ENCODE measurements at regions not wholly inside any gene's neighbourhood (a gene's known extent, or its start where the extent isn't known, plus 50 kb on each side); places are given as distances from the start of the nearest gene placed in this dataset.

DNA sequence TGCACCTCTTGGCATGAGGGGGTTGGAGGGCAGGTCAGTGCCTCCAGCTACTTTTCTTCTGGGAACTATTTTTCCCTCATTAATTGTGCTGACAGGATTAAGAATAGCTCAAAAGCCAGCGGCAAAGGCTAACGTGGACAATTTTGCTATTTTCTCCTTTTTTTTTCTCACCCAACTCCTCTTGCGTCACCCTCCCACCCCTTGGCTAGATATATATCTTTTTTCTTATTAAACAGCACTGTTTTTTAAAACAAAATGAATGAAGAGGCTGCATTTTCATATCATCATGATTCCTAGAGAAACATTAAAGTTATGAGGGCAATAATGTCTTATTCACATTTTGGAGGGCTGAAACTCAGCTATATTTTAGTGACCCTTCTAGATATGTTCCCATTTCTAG lies 251.8 kb upstream of the NFE2L3 start:
- H2AFZ ChIP-seq (ENCODE audit: low read depth, low read length) = no peak overlapping the region
- H3K4me2 ChIP-seq (ENCODE audit: low read length) = no peak overlapping the region
- H3K27me3 ChIP-seq (ENCODE audit: insufficient read depth, low read depth, low read length) = peaks cover 6% of the 10 kb centered on the region
- H3K27ac ChIP-seq (ENCODE audit: low read length) = no peak overlapping the region
- H3K9me2 ChIP-seq (ENCODE audit: insufficient read depth, low read length) = no peaks in the 10 kb centered on the region
- no peak overlapping the region for H3K9ac ChIP-seq (ENCODE audit: low read length)
- H3K9me3 ChIP-seq (ENCODE audit: low read length) = no peaks in the 10 kb centered on the region
- H3F3A ChIP-seq (ENCODE audit: insufficient read depth, low read length, poor library complexity, severe bottlenecking) = no peaks in the 10 kb centered on the region
- H3K4me3 ChIP-seq (ENCODE audit: low read length) = no peak overlapping the region
- no peaks in the 10 kb centered on the region for H3K79me2 ChIP-seq (replicated peaks; ENCODE audit: insufficient read depth, low read length)
- H4K20me1 ChIP-seq (ENCODE audit: insufficient read depth) = no peaks in the 10 kb centered on the region
- H3K36me3 ChIP-seq (ENCODE audit: insufficient read depth, low read length) = no peaks in the 10 kb centered on the region
- TF ChIP-seq POLR2AphosphoS5 (IDR thresholded peaks at IDR 0.05) (no peak), MXI1 (conservative IDR thresholded peaks at IDR 0.05; ENCODE audit: poor library complexity, severe bottlenecking) (no peak), TAF1 (IDR thresholded peaks at IDR 0.05; ENCODE audit: low read depth) (no peak), EP300 (conservative IDR thresholded peaks at IDR 0.05; ENCODE audit: poor library complexity, severe bottlenecking) (no peak), EZH2 (IDR thresholded peaks at IDR 0.05; ENCODE audit: borderline replicate concordance, insufficient read depth, low read length, poor library complexity, severe bottlenecking) (no peak), RAD21 (conservative IDR thresholded peaks at IDR 0.05) (no peak), SMC3 (conservative IDR thresholded peaks at IDR 0.05; ENCODE audit: poor library complexity) (no peak)
- TF ChIP-seq, protein P1, sequence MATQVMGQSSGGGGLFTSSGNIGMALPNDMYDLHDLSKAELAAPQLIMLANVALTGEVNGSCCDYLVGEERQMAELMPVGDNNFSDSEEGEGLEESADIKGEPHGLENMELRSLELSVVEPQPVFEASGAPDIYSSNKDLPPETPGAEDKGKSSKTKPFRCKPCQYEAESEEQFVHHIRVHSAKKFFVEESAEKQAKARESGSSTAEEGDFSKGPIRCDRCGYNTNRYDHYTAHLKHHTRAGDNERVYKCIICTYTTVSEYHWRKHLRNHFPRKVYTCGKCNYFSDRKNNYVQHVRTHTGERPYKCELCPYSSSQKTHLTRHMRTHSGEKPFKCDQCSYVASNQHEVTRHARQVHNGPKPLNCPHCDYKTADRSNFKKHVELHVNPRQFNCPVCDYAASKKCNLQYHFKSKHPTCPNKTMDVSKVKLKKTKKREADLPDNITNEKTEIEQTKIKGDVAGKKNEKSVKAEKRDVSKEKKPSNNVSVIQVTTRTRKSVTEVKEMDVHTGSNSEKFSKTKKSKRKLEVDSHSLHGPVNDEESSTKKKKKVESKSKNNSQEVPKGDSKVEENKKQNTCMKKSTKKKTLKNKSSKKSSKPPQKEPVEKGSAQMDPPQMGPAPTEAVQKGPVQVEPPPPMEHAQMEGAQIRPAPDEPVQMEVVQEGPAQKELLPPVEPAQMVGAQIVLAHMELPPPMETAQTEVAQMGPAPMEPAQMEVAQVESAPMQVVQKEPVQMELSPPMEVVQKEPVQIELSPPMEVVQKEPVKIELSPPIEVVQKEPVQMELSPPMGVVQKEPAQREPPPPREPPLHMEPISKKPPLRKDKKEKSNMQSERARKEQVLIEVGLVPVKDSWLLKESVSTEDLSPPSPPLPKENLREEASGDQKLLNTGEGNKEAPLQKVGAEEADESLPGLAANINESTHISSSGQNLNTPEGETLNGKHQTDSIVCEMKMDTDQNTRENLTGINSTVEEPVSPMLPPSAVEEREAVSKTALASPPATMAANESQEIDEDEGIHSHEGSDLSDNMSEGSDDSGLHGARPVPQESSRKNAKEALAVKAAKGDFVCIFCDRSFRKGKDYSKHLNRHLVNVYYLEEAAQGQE (IDR thresholded peaks at IDR 0.05; ENCODE audit: borderline replicate concordance) = no peak
- TF ChIP-seq, protein P2, sequence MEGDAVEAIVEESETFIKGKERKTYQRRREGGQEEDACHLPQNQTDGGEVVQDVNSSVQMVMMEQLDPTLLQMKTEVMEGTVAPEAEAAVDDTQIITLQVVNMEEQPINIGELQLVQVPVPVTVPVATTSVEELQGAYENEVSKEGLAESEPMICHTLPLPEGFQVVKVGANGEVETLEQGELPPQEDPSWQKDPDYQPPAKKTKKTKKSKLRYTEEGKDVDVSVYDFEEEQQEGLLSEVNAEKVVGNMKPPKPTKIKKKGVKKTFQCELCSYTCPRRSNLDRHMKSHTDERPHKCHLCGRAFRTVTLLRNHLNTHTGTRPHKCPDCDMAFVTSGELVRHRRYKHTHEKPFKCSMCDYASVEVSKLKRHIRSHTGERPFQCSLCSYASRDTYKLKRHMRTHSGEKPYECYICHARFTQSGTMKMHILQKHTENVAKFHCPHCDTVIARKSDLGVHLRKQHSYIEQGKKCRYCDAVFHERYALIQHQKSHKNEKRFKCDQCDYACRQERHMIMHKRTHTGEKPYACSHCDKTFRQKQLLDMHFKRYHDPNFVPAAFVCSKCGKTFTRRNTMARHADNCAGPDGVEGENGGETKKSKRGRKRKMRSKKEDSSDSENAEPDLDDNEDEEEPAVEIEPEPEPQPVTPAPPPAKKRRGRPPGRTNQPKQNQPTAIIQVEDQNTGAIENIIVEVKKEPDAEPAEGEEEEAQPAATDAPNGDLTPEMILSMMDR (IDR thresholded peaks at IDR 0.05; ENCODE audit: poor library complexity, severe bottlenecking) = no peak

DNA sequence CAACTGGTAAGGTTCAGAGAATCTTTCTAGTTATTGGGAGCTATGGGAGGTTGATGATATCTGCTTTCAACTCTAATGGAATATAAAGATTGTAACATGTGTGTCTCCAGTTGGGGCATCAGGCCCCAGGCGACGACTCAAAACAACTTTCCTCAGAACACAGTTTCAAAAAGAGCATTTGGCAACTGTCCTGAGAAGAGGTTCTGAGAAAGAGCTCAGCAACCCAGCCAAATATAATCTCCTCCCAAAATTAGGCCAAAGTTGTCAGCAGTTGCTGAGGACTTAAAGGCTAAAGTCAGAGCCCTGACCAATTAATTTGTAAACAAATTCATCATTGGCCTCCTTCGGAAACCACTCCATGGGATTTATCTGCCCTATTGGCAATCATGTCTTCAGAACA lies 251.1 kb upstream of the NFE2L3 start:
- H3K4me3 ChIP-seq (ENCODE audit: low read length) = no peak overlapping the region
- TF ChIP-seq, protein P1 (IDR thresholded peaks at IDR 0.05; ENCODE audit: borderline replicate concordance) = no peak
- no peak for TF ChIP-seq SMC3 (conservative IDR thresholded peaks at IDR 0.05; ENCODE audit: poor library complexity)
- TF ChIP-seq, protein P2 (IDR thresholded peaks at IDR 0.05; ENCODE audit: poor library complexity, severe bottlenecking) = no peak
- no peak for TF ChIP-seq RAD21 (conservative IDR thresholded peaks at IDR 0.05)
- TF ChIP-seq EZH2 (IDR thresholded peaks at IDR 0.05; ENCODE audit: borderline replicate concordance, insufficient read depth, low read length, poor library complexity, severe bottlenecking) = no peak
- no peaks in the 10 kb centered on the region for H3K9me2 ChIP-seq (ENCODE audit: insufficient read depth, low read length)
- H3K27me3 ChIP-seq (ENCODE audit: insufficient read depth, low read depth, low read length) = peaks cover under 1% of the 10 kb centered on the region
- H3K27ac ChIP-seq (ENCODE audit: low read length) = no peak overlapping the region
- no peaks in the 10 kb centered on the region for H4K20me1 ChIP-seq (ENCODE audit: insufficient read depth)
- H3K79me2 ChIP-seq (replicated peaks; ENCODE audit: insufficient read depth, low read length) = no peaks in the 10 kb centered on the region
- no peaks in the 10 kb centered on the region for H3K9me3 ChIP-seq (ENCODE audit: low read length)
- H2AFZ ChIP-seq (ENCODE audit: low read depth, low read length) = no peak overlapping the region
- H3F3A ChIP-seq (ENCODE audit: insufficient read depth, low read length, poor library complexity, severe bottlenecking) = no peaks in the 10 kb centered on the region
- H3K9ac ChIP-seq (ENCODE audit: low read length) = no peak overlapping the region
- no peak overlapping the region for H3K4me2 ChIP-seq (ENCODE audit: low read length)
- H3K36me3 ChIP-seq (ENCODE audit: insufficient read depth, low read length) = no peaks in the 10 kb centered on the region

All from neural cell (in vitro differentiated cells).